HG03159 (cell line): ENCODE measurements at regions not wholly inside any gene's neighbourhood (a gene's known extent, or its start where the extent isn't known, plus 50 kb on each side); places are given as distances from the start of the nearest gene placed in this dataset.

Source experiments
- ATAC-seq: cut with Tn5 transposase; IDR thresholded peaks from one replicate; pipeline ENCODE4 v1.9.1; 2021; ENCODE audit warnings: mild to moderate bottlenecking, moderate library complexity; ENCODE audit not compliant: unreplicated experiment

GRCh38 chr10:121092720-121093095 is 241.5 kb downstream of the WDR11 start:
- no peak for ATAC-seq

DNA sequence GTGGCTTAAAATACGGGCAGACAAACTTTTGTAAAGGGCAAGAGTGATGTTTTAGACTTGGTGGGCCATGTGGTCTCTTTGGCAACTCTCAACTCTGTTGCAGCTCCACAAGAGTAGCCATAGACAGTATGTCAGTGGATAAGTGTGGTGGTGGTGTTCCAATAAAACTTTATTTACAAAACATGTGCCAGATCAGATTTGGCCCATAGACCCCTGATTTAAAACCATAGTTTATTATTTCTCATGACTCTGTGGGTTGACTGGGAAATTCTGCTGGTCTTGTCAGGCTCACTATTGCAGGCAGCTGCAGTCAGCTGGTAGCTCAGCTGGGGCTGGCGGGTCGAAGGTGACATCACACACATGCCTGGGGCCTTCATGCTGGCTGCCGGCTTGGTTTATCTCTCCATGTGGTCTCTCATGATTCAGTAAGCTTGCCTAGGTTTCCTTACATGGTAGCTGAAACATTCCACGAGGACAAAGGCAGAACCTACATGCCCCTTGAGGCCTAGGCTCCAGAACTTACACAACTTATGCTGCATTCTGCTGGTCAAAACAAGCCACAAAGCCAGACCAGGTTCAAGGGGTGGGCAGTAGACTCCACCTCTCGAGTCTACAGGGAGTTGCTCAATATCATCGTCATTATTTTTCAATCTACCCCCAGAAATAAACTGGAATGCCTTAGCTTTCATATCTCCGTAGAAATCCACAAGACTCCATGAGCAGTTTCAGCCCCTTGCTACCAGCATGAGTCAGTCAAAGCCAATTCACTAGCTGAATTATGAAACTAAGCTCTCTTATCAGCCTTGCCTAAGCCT is 245.7 kb downstream of the WDR11 start:
- no peak for ATAC-seq

GRCh38 chr10:121098211-121098610 is 247.0 kb downstream of the WDR11 start:
- no peak for ATAC-seq

DNA sequence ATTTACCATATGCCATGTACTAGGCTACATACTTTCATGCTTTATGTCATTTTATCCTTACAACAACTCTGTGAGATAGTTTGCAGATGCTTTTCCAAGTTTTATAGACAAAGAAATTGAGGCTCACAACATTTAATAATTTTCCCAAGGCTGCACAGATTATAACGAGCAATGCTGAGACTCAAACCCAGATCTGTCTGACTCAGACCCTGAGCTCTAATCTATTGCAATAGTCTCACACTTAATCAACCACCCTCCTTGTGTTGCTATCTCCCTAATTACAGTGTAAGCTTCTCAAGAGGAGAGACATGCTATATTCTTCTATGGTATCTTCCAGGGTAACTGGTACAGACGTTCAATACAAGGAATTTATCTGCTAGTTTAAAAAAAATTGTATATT is 247.6 kb downstream of the WDR11 start:
- no peak for ATAC-seq

- ATAC-seq: no peak
Observed at GRCh38 chr10:121099181-121099580, 248.0 kb downstream of the WDR11 start.

- no peak for ATAC-seq
Observed at GRCh38 chr10:121099592-121099991, 248.4 kb downstream of the WDR11 start.

DNA sequence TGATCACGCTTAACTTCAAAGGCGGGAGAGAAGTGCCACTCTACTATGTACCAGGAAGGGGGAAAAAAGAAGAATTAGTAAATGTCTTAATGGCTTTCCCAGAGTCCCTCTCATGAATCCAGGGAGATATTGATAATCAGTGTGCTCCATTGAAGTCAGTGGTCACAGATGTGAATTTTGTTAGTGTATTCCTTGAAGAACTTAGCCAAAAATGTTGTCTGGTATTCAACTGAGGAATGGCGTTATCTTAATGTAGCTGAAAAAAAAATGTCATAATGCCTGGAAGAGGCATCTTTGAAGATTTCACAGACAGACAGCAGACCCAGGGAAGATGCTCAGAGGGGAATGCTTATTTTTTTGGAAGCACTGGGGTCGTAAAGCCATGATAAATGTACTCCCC is 250.4 kb downstream of the WDR11 start:
- ATAC-seq: no peak

DNA sequence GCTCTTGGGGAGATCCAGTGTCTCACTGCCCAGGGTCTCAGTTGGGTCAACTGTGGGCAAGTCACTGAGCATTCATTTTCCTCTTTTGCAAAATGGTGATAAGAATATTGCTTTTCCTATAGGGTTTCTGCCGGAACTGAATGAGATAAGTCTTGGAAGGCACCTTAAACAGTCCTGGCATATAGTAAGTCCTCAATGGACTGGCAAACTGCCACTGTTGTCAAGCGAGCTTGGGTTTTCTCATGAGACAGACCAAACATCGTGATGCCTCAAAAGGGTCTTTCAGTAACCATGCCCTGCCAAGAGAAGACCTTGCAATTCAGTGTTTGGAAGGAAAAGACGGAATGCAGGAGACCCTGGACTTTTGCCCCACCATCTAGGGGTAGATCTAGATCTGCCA is 251.5 kb downstream of the WDR11 start:
- ATAC-seq: no peak

GRCh38 chr10:121104476-121105111 is 253.4 kb downstream of the WDR11 start:
- ATAC-seq: no peak

DNA sequence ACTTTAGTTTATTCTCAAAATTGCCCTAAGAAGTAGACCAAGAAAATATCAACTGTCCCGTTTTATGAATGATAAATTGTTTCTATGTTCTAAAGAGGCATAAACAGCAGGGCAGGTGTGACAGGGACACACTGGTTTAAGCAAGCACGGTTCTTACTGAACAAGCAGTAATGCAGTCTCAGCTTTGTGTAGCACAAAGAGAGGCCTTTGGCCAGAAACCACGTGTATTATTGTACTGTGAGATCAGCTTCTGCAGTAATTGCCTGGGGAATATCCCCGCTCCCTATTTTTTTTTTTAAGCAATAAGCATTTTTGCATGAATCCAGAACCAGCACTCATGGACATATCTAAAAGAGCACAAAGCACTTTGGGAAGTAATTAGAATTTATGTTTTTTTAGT is 255.4 kb downstream of the WDR11 start:
- ATAC-seq: no peak

GRCh38 chr10:121108051-121108450 is 256.9 kb downstream of the WDR11 start:
- ATAC-seq: no peak

GRCh38 chr10:121110369-121110768 is 259.2 kb downstream of the WDR11 start:
- ATAC-seq: no peak

DNA sequence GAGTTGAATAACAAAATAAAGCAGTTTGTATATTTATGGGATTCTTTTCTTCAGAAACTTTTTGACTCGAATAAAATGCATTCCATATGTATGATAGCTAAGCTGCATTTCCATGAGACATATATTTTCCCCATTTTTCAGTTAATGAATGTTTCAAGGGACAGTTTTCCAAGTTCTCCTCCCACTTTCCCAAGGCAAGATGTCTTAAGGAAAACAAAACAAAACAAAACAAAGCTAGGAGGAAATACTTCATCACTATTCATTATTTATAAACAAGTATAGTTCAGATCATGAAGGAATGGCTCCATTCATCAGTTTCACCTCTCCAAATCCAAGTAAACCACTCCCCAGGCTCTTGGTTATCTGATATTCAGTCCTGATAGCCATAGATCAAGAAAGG is 261.0 kb downstream of the WDR11 start:
- no peak for ATAC-seq

DNA sequence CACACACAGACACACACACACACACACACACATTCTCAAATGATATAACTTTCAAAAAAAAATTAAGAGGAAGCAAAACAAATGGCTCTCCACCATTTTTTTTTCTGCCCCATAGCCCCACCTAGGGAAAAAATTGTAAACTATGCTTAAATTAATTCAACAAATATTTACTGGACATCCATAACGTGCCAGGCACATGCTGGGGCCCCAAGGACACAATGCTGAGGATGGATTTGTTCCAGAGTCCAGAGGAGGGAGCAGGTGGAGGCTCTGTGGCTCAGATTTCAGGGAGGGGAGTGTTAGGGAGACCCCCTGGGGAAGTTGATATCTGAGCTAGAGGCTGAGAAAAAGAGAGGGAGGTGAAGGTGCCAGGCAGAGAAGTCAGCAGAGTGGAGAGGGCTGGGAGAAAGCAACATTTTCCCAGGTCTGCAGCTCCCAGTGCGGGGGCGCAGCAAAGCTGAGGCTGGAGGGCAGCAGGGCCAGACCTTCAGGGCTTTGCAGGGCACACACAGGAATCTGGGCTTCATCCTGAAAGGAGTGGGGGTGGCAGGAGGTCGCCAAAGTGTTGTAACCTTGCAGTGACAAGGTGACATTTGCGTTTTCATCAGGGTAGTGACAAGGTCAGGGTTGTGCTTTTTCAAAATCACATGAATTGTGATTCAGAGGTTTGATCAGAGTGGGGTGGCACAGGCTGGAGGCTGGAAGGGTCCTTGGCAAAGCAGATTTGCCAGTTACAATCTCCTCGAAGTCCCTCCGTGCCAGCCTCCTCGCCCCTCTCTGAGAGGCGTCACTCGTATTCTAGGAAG is 261.6 kb downstream of the WDR11 start:
- no peak for ATAC-seq

DNA sequence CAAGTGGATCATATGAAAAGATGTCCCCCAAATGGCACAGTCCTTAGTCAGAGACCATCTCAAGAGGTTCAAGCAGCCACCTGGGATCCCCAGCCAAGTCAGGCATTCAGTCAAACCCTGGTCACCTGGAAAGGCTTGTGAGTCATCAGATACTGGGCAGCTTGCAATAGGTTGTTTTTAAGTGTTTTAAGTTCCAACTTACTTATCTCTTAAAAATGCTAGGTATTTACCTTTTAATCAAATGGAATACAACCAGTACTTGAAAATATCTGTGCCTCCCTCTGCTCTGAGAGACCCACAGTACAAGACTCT is 262.2 kb downstream of the WDR11 start:
- ATAC-seq: no peak

GRCh38 chr10:121113911-121114310 is 262.7 kb downstream of the WDR11 start:
- no peak for ATAC-seq

DNA sequence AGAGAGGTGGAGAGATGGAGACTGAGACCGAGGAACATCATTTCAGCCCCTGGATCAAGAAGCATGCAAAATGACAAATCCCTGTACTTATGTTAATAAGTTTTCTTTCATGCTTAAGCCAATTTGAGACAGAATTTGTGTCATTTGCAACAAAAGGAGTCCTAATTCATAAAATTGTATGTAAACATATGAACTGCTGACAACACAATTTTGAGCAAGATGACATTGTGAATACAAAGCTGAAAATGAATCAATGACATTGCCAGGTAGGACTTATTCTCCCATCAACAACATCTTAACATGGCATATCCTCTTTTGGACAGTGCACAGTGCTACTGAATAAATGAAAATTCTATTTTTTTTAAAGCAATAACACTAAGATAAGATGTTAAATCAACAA is 264.0 kb downstream of the WDR11 start:
- ATAC-seq: no peak

DNA sequence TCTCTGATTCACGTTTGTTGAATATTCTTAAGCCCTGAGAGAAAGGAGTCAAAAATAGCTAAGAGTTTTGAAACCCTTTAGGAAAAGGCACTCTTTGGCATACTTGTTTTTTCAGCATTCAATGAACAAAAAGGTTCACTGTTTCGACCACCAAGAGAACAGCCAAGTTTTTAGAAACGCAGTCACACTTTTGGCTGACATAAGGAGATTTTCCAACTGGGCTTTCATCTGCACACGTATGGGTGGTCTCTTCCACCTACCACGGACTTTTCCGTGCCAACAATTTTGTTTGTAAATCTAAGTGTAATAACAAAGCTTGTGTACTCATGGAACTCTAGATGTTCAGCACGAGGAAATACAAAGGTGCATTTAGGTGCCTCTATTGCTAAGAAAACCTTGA is 270.3 kb downstream of the WDR11 start:
- no peak for ATAC-seq

DNA sequence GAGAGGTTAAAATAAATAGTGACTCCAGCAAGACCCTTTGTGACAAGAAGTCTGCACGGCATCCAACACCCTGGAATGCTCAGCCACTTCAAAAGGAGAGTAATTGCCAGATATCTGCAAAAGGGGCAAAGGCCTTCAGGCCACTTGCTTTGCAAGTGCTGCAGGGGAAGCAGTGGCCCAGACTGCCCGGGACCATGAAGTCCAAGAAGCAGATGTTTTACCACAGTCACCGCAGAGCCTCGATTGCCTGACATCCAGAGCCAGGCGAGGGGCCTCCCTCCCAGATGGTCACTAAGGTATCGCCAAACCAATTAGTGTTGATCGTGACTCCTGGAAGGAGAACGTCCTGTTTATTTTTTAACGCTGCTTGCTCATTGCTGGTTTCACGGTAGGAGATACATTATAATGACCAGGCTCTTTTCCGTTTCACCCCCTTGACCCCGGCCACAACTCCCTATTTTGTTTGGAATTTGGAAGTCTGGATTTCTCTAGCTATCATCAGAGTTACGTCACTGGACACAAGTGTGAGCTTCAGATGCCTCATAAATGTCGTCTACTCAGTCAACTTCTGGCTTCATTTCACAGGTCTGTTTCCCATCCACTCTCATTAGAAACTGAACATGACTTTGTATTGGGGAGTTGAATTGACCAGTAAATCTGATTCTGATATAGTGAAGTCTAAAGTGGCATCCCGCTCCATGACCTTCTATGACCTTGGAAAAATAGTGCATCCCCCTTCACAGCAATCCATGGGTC is 276.2 kb downstream of the WDR11 start:
- no peak for ATAC-seq

DNA sequence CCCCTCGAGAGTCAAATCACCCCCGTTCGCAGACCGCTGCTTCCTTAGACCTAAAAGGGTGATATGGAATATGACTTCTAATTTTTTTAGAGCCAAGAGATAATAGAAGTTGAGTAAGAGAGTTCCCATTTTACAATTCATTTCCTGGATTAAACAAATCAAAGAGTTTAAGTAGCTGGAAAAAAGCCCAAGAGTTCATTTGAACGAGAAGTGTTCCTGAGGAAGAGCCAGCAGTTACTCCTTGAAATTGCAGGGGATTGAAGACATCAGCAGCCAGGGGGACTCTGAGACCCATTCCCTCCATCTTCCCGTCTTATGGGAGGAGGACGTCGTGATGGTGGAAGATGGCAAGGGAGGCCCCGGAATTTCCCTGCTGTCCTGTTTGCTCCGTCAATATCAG is 277.0 kb downstream of the WDR11 start:
- no peak for ATAC-seq

GRCh38 chr10:121129266-121129665 is 278.1 kb downstream of the WDR11 start:
- ATAC-seq: no peak
